ENCODE measurements at regions not wholly inside any gene's neighbourhood (a gene's known extent, or its start where the extent isn't known, plus 50 kb on each side); places are given as distances from the start of the nearest gene placed in this dataset.

DNA sequence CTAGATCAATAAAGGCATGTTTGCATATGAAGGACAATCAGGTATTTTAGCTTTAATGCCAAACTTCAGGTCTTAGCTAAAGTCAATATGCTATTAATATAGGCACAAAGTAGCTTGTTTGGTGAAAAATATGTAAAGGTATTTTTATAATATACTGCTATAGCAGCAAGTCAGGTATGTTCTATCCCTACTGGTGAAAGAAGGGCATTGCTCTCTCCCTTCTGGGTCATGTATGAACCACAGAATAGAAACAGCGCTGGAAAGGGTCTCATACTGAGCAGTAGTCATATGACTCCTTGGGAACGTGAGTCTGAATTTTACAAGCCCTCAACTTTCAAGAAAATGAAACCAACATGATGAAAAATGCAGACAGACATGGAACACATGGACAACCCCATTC is 314.6 kb downstream of the GRIN2B start:
- no peak for TF ChIP-seq Cebpa-rat (IDR thresholded peaks at IDR 0.05)
- Histone ChIP-seq H3K9me3 (no peaks in the 10 kb centered on the region), H3K9ac (no peak overlapping the region), H3K27ac (no peak overlapping the region), H3K27me3 (no peaks in the 10 kb centered on the region), H3K4me3 (no peak overlapping the region), H3K4me2 (no peak overlapping the region), H3K4me1 (no peaks in the 10 kb centered on the region), H4K20me1 (no peaks in the 10 kb centered on the region), H3K36me3 (no peaks in the 10 kb centered on the region)

GRCh38 chr12:13661005-13661887 is 320.2 kb downstream of the GRIN2B start:
- Histone ChIP-seq H3K4me1 (peaks cover 5% of the 10 kb centered on the region; the same call in 1 of the 2 replicates), H3K4me2 (no peak overlapping the region), H3K9ac (no peak overlapping the region), H3K9me3 (no peaks in the 10 kb centered on the region), H3K27me3 (no peaks in the 10 kb centered on the region), H4K20me1 (no peaks in the 10 kb centered on the region), H3K4me3 (no peak overlapping the region), H3K36me3 (no peaks in the 10 kb centered on the region), H3K27ac (no peak overlapping the region)
- TF ChIP-seq Cebpa-rat (IDR thresholded peaks at IDR 0.05) = no peak

GRCh38 chr12:13654456-13654855 is 326.9 kb downstream of the GRIN2B start:
- H3K4me1 ChIP-seq = peaks cover 5% of the 10 kb centered on the region; the same call in 1 of the 2 replicates
- no peak overlapping the region for H3K27ac ChIP-seq
- no peak overlapping the region for H3K4me2 ChIP-seq
- H4K20me1 ChIP-seq = no peaks in the 10 kb centered on the region
- no peak overlapping the region for H3K4me3 ChIP-seq
- no peak for TF ChIP-seq Cebpa-rat (IDR thresholded peaks at IDR 0.05)
- no peak overlapping the region for H3K9ac ChIP-seq
- no peaks in the 10 kb centered on the region for H3K9me3 ChIP-seq
- H3K36me3 ChIP-seq = no peaks in the 10 kb centered on the region
- no peaks in the 10 kb centered on the region for H3K27me3 ChIP-seq

DNA sequence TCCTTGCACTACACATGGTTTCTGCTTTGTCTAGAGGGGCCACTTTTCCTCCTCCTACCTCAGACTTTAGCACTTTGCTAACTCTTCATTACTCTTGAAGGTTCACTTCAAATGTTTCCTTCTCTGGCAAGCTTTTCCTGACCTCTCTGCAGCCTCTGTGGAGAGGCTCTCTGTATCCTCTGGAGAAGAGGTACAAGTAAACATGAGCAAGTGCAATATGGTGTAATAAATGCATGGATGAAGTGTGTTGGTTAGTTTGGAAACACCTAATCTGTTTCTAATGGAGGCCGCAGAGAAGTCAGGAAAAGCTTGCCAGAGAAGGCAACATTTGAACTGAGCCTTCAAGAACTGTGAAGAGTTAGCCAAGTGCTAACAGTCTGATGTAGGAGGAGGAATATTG is 329.3 kb downstream of the GRIN2B start:
- Histone ChIP-seq H3K9me3 (no peaks in the 10 kb centered on the region), H3K4me3 (no peak overlapping the region), H3K4me2 (no peak overlapping the region), H3K27ac (no peak overlapping the region), H3K4me1 (peaks cover 4% of the 10 kb centered on the region; the same call in 1 of the 2 replicates), H3K27me3 (no peaks in the 10 kb centered on the region), H3K36me3 (no peaks in the 10 kb centered on the region), H3K9ac (no peak overlapping the region), H4K20me1 (no peaks in the 10 kb centered on the region)
- TF ChIP-seq Cebpa-rat (IDR thresholded peaks at IDR 0.05) = no peak

GRCh38 chr12:13635709-13636108 is 345.7 kb downstream of the GRIN2B start:
- Histone ChIP-seq H3K27me3 (no peaks in the 10 kb centered on the region), H4K20me1 (no peaks in the 10 kb centered on the region), H3K9me3 (no peaks in the 10 kb centered on the region), H3K9ac (no peak overlapping the region), H3K4me3 (no peak overlapping the region), H3K36me3 (no peaks in the 10 kb centered on the region), H3K27ac (no peak overlapping the region), H3K4me1 (no peaks in the 10 kb centered on the region), H3K4me2 (no peak overlapping the region)
- TF ChIP-seq Cebpa-rat (IDR thresholded peaks at IDR 0.05) = no peak

- H3K4me2 ChIP-seq = no peak overlapping the region
- H3K9me3 ChIP-seq = no peaks in the 10 kb centered on the region
- H3K27me3 ChIP-seq = no peaks in the 10 kb centered on the region
- no peak for TF ChIP-seq Cebpa-rat (IDR thresholded peaks at IDR 0.05)
- H3K36me3 ChIP-seq = no peaks in the 10 kb centered on the region
- H3K27ac ChIP-seq = no peak overlapping the region
- H3K4me1 ChIP-seq = no peaks in the 10 kb centered on the region
- H3K4me3 ChIP-seq = no peak overlapping the region
- no peak overlapping the region for H3K9ac ChIP-seq
- no peaks in the 10 kb centered on the region for H4K20me1 ChIP-seq
These were observed 349.5 kb downstream of the GRIN2B start for GRCh38 chr12:13631873-13632272.

DNA sequence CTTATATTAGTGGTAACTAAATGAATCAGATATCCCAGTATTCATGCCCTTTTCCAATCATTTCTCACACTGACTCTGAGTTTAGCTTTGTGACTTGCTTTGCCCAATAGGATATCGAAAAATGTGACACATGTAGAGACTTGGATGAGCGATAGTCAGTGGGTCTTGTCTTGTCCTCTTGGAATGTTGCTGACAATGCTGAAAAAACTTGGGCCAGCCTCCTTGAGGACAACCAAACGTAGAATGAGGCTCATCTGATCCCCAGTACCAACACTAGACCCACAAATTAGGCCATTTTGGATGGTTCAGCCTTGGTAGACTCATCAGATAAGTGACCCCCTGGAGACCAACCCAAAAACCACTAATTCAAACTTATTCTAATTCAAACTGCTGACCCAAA is 351.0 kb downstream of the GRIN2B start:
- Histone ChIP-seq H3K27me3 (no peaks in the 10 kb centered on the region), H4K20me1 (no peaks in the 10 kb centered on the region), H3K4me1 (no peaks in the 10 kb centered on the region), H3K4me3 (no peak overlapping the region), H3K9me3 (no peaks in the 10 kb centered on the region), H3K9ac (no peak overlapping the region), H3K36me3 (no peaks in the 10 kb centered on the region), H3K27ac (no peak overlapping the region), H3K4me2 (no peak overlapping the region)
- no peak for TF ChIP-seq Cebpa-rat (IDR thresholded peaks at IDR 0.05)

DNA sequence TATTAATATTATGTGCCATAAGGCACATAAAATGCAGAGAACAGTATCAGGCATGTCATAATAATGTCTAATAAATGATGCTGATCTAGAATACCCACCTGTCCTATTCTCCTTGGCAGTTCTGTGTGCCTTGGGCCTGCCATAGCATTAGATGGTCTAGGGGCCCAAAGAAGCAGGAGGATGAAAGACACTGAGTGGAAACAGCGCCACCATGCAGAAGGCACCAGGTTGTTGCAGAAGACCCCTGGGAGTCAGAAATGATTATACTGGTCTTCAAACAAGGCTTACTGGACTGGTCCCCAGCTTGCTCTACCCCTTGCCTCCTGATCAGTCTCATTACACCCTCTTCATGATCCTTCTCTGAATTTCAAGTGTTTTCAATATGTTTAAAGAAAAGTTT is 353.3 kb downstream of the GRIN2B start:
- H4K20me1 ChIP-seq = no peaks in the 10 kb centered on the region
- no peak overlapping the region for H3K4me2 ChIP-seq
- H3K36me3 ChIP-seq = no peaks in the 10 kb centered on the region
- no peaks in the 10 kb centered on the region for H3K9me3 ChIP-seq
- H3K27me3 ChIP-seq = no peaks in the 10 kb centered on the region
- H3K27ac ChIP-seq = no peak overlapping the region
- no peak overlapping the region for H3K9ac ChIP-seq
- no peak for TF ChIP-seq Cebpa-rat (IDR thresholded peaks at IDR 0.05)
- H3K4me1 ChIP-seq = no peaks in the 10 kb centered on the region
- no peak overlapping the region for H3K4me3 ChIP-seq

DNA sequence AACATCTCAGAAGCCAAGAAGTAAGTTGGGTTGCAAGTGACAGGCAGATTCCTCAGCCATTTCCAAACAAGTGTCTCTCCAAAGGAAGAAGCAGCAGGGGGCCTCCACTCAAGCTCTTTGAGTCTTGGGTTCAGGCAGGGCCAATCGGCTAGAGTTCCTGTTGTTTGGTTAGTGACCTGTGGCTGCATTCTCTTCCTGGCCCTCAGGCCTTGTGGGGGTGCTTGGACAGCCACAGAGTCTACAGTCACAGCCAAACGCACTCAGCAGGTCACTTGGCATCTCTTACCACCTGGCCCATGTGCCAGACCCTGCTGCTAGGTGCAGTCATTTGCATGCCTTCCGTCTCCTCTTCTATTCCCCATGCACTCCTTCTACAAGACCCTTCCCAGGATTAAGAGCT is 353.9 kb downstream of the GRIN2B start:
- Histone ChIP-seq H3K9me3 (no peaks in the 10 kb centered on the region), H3K4me1 (no peaks in the 10 kb centered on the region), H3K27me3 (no peaks in the 10 kb centered on the region), H3K4me3 (no peak overlapping the region), H4K20me1 (no peaks in the 10 kb centered on the region), H3K36me3 (no peaks in the 10 kb centered on the region), H3K4me2 (no peak overlapping the region), H3K9ac (no peak overlapping the region), H3K27ac (no peak overlapping the region)
- no peak for TF ChIP-seq Cebpa-rat (IDR thresholded peaks at IDR 0.05)

DNA sequence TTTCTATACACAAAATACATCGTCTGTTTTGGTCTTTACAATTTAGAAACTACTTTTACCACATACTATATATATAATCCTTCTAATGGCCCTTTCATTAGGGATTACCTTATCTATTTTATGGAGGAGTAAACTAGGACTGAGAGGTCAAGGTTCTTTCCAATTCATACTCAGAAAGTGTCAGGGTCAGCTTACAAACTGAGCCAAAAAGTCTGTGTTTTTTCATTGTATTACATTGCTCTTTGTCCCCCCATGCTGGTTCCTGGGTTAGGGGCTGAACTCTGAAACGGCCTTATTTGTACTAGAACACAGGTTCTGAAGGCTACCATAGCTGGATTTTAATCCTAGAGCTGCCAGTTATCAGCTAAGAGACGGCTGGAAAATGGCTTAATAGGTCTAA is 368.1 kb downstream of the GRIN2B start:
- Histone ChIP-seq H3K9me3 (no peaks in the 10 kb centered on the region), H4K20me1 (no peaks in the 10 kb centered on the region), H3K27me3 (no peaks in the 10 kb centered on the region), H3K9ac (no peak overlapping the region), H3K36me3 (no peaks in the 10 kb centered on the region), H3K4me3 (no peak overlapping the region), H3K27ac (no peak overlapping the region), H3K4me1 (no peaks in the 10 kb centered on the region), H3K4me2 (no peak overlapping the region)
- TF ChIP-seq Cebpa-rat (IDR thresholded peaks at IDR 0.05) = no peak
